GM12878 (cell line): ENCODE measurements at regions not wholly inside any gene's neighbourhood (a gene's known extent, or its start where the extent isn't known, plus 50 kb on each side); places are given as distances from the start of the nearest gene placed in this dataset.

ENCODE experiments used
- BCL11A ChIP-seq: IDR thresholded peaks from 2 replicates; pipeline ENCODE4 v1.6.1; 2011; ENCODE audit warnings: low read depth, low read length
- CUX1 ChIP-seq: IDR thresholded peaks from 2 replicates; pipeline ENCODE4 v1.6.1; 2012; ENCODE audit warnings: improper control_type of control experiment, low read depth, low read length; ENCODE audit not compliant: insufficient replicate concordance
- KLF5 ChIP-seq: fragments of 450-650 bp; IDR thresholded peaks from 2 replicates; pipeline ENCODE4 v1.6.1; 2014; ENCODE audit warnings: mild to moderate bottlenecking; ENCODE audit not compliant: partially characterized antibody
- REST ChIP-seq: IDR thresholded peaks from 2 replicates; pipeline ENCODE4 v1.6.1; 2012; ENCODE audit warnings: mild to moderate bottlenecking, low read depth, low read length
- SMAD1 ChIP-seq: fragments of 450-650 bp; IDR thresholded peaks from 2 replicates; pipeline ENCODE4 v1.6.1; 2018; ENCODE audit warnings: mild to moderate bottlenecking, low read depth; ENCODE audit not compliant: partially characterized antibody
- SREBF1 ChIP-seq: IDR thresholded peaks from 2 replicates; pipeline ENCODE4 v1.6.1; 2012; ENCODE audit warnings: mild to moderate bottlenecking, low read length
- ZSCAN29 ChIP-seq: fragments of 450-650 bp; IDR thresholded peaks from 2 replicates; pipeline ENCODE4 v1.6.1; 2017; ENCODE audit warnings: mild to moderate bottlenecking, moderate library complexity
- TF ChIP-seq, protein P1 (sequence below): fragments of 450-650 bp; IDR thresholded peaks from 2 replicates; pipeline ENCODE4 v1.6.1; 2017; ENCODE audit warnings: low read depth, mild to moderate bottlenecking, moderate library complexity

DNA sequence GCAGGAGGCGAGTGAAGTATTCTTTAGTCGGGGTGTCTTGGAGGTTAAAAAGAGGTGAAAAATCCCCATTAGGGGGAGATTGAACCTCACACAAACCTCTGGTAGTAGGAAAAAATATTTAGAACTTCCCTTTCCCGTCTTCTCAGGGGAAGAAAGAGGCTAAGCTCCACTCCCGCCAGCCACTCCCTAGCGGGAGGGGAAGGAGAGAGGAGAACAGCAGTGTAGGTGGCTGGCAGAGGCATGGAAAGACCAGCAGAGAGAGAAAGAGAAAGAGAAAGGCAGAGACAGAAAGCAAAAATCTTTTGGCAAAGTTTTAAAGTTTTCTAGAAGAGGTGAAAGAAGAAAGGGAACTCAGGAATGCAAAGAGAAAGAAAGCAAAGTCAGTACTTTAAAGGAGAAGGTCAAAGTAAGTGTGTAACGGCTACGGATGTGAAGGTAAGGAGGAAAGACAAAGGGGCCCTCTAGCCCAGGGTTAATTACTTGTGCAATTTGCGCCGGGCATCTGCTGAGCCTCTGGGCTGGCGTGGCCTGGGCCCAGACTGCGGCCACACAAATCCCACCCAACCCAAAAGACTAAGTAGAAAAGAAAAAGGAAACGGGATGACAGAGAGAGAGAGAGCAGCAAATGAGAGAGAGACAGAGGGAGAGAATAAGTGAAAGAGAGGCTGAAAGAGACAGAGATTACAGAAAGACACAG, 72.3 kb upstream of the ZNF746 start (continued):
- TF ChIP-seq, protein P1, sequence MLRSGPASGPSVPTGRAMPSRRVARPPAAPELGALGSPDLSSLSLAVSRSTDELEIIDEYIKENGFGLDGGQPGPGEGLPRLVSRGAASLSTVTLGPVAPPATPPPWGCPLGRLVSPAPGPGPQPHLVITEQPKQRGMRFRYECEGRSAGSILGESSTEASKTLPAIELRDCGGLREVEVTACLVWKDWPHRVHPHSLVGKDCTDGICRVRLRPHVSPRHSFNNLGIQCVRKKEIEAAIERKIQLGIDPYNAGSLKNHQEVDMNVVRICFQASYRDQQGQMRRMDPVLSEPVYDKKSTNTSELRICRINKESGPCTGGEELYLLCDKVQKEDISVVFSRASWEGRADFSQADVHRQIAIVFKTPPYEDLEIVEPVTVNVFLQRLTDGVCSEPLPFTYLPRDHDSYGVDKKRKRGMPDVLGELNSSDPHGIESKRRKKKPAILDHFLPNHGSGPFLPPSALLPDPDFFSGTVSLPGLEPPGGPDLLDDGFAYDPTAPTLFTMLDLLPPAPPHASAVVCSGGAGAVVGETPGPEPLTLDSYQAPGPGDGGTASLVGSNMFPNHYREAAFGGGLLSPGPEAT = no peak
- TF ChIP-seq SREBF1 = no peak
- no peak for TF ChIP-seq SMAD1
- TF ChIP-seq BCL11A = no peak
- TF ChIP-seq ZSCAN29 = no peak
- no peak for TF ChIP-seq CUX1
- no peak for TF ChIP-seq REST
- TF ChIP-seq KLF5 = no peak
